DND-41 (cell line): ENCODE measurements at regions not wholly inside any gene's neighbourhood (a gene's known extent, or its start where the extent isn't known, plus 50 kb on each side); places are given as distances from the start of the nearest gene placed in this dataset.

Experiments
- EZH2 ChIP-seq: IDR thresholded peaks from 3 replicates; pipeline ENCODE4 v1.6.1; 2012; ENCODE audit warnings: borderline replicate concordance, low read depth, mild to moderate bottlenecking, moderate library complexity, low read length, inconsistent platforms; ENCODE audit not compliant: severe bottlenecking
- TF ChIP-seq, protein P1 (sequence below): IDR thresholded peaks from 2 replicates; pipeline ENCODE4 v1.5.1; 2012; ENCODE audit warnings: borderline replicate concordance, low read length, moderate library complexity, mild to moderate bottlenecking; ENCODE audit not compliant: poor library complexity, severe bottlenecking; ENCODE audit errors: extremely low read depth

DNA sequence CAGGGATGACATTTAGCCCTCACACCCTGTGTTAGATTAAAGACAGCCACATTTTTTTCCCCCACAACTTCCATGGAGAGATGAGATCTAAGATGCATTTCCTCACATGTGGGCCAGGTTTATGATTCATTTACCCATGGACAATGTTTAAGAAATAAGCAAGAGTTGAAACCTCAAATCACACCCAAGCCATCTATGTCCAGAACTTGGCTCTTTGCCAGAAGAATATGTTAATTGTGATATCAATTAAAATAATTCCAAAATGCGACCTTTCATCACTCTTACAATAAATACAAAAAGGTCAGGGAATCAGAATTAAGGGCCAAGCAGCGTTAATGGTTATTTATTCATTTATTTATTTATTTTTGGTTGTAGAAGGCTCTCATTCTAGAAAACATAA is 1376.9 kb upstream of the TMEM132C start:
- TF ChIP-seq, protein P1, sequence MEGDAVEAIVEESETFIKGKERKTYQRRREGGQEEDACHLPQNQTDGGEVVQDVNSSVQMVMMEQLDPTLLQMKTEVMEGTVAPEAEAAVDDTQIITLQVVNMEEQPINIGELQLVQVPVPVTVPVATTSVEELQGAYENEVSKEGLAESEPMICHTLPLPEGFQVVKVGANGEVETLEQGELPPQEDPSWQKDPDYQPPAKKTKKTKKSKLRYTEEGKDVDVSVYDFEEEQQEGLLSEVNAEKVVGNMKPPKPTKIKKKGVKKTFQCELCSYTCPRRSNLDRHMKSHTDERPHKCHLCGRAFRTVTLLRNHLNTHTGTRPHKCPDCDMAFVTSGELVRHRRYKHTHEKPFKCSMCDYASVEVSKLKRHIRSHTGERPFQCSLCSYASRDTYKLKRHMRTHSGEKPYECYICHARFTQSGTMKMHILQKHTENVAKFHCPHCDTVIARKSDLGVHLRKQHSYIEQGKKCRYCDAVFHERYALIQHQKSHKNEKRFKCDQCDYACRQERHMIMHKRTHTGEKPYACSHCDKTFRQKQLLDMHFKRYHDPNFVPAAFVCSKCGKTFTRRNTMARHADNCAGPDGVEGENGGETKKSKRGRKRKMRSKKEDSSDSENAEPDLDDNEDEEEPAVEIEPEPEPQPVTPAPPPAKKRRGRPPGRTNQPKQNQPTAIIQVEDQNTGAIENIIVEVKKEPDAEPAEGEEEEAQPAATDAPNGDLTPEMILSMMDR: no peak
- TF ChIP-seq EZH2: no peak
